ENCODE measurements at regions not wholly inside any gene's neighbourhood (a gene's known extent, or its start where the extent isn't known, plus 50 kb on each side); places are given as distances from the start of the nearest gene placed in this dataset.

DNA sequence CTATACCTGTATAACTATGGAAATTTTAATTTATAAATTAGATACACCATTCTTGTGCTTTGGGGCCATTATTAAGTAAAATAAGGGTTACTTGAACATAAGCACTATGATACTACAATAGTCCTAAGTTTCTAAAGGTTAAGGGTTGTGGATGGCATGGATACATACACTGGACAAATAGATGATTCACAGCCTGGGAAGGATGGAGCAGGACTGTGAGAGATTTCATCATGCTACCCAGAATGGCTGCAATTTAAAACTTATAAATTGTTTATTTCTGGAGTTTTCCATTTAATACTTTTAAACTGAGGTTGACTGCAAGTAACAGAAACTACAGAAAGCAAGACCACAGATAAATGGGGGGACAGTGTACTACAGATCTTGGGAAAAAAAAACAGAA, 295.8 kb upstream of the ZNF804A start:
- no peak for TF ChIP-seq EZH2 (IDR thresholded peaks at IDR 0.05)
- TF ChIP-seq POLR2AphosphoS5 (IDR thresholded peaks at IDR 0.05; ENCODE audit: borderline replicate concordance, low read depth, low read length), result no peak
